Glutamatergic neuron (in vitro differentiated cells): ENCODE measurements at regions not wholly inside any gene's neighbourhood (a gene's known extent, or its start where the extent isn't known, plus 50 kb on each side); places are given as distances from the start of the nearest gene placed in this dataset.

Source experiments
- DNase-seq: peaks from one replicate; pipeline ENCODE4 v3.0.0; 2022
- H3K27ac Mint-ChIP-seq: one replicate; pipeline ENCODE4 v1.8.0; 2020; ENCODE audit warnings: mild to moderate bottlenecking, mixed read lengths, inconsistent platforms; ENCODE audit not compliant: unreplicated experiment
- H3K27me3 Mint-ChIP-seq: one replicate; pipeline ENCODE4 v1.8.0; 2020; ENCODE audit warnings: mild to moderate bottlenecking, moderate library complexity, mixed read lengths, inconsistent platforms; ENCODE audit not compliant: unreplicated experiment
- H3K36me3 Mint-ChIP-seq: one replicate; pipeline ENCODE4 v1.8.0; 2020; ENCODE audit warnings: mild to moderate bottlenecking, mixed read lengths, inconsistent platforms; ENCODE audit not compliant: unreplicated experiment
- H3K4me1 Mint-ChIP-seq: one replicate; pipeline ENCODE4 v1.8.0; 2020; ENCODE audit warnings: mild to moderate bottlenecking, low read depth, mixed read lengths, inconsistent platforms; ENCODE audit not compliant: unreplicated experiment
- H3K4me3 Mint-ChIP-seq: one replicate; pipeline ENCODE4 v1.8.0; 2020; ENCODE audit warnings: mild to moderate bottlenecking, mixed read lengths, inconsistent platforms; ENCODE audit not compliant: unreplicated experiment
- H3K9me3 Mint-ChIP-seq: one replicate; pipeline ENCODE4 v1.8.0; 2020; ENCODE audit warnings: mild to moderate bottlenecking, moderate library complexity, mixed read lengths, inconsistent platforms; ENCODE audit not compliant: unreplicated experiment
- CTCF ChIP-seq: fragments of 200-600 bp; sonication (generic); IDR thresholded peaks from one replicate; pipeline ENCODE4 v1.5.0; 2021; ENCODE audit not compliant: partially characterized antibody, unreplicated experiment

- Mint-ChIP-seq H3K27me3 (peaks cover 1% of the 10 kb centered on the region), H3K27ac (no peak overlapping the region), H3K9me3 (peaks cover 2% of the 10 kb centered on the region), H3K4me3 (no peak overlapping the region), H3K36me3 (no peaks in the 10 kb centered on the region), H3K4me1 (peaks cover 19% of the 10 kb centered on the region)
- TF ChIP-seq CTCF, result no peak
- no peak for DNase-seq
These were observed 277.9 kb downstream of the TSHZ3 start for GRCh38 chr19:31071136-31071855.

- no peak for TF ChIP-seq CTCF
- DNase-seq, result no peak
- H3K36me3 Mint-ChIP-seq, result no peaks in the 10 kb centered on the region
- H3K27me3 Mint-ChIP-seq, result peaks cover 1% of the 10 kb centered on the region
- H3K4me1 Mint-ChIP-seq, result peaks cover 19% of the 10 kb centered on the region
- H3K27ac Mint-ChIP-seq, result no peak overlapping the region
- peaks cover 2% of the 10 kb centered on the region for H3K9me3 Mint-ChIP-seq
- H3K4me3 Mint-ChIP-seq, result peak overlapping the region; percentile 26
These were observed 278.8 kb downstream of the TSHZ3 start for GRCh38 chr19:31070146-31071065.

GRCh38 chr19:31068268-31068667 lies 281.0 kb downstream of the TSHZ3 start:
- Mint-ChIP-seq H3K4me1 (peaks cover 11% of the 10 kb centered on the region), H3K27me3 (peaks cover 1% of the 10 kb centered on the region), H3K36me3 (no peaks in the 10 kb centered on the region), H3K4me3 (no peak overlapping the region), H3K9me3 (peaks cover 2% of the 10 kb centered on the region), H3K27ac (no peak overlapping the region)
- no peak for DNase-seq
- no peak for TF ChIP-seq CTCF

- TF ChIP-seq CTCF, result no peak
- no peaks in the 10 kb centered on the region for H3K36me3 Mint-ChIP-seq
- H3K9me3 Mint-ChIP-seq, result peaks cover 6% of the 10 kb centered on the region
- no peak overlapping the region for H3K27ac Mint-ChIP-seq
- H3K27me3 Mint-ChIP-seq, result peaks cover 1% of the 10 kb centered on the region
- no peak for DNase-seq
- no peak overlapping the region for H3K4me3 Mint-ChIP-seq
- peaks cover 11% of the 10 kb centered on the region for H3K4me1 Mint-ChIP-seq
These were observed 282.9 kb downstream of the TSHZ3 start for GRCh38 chr19:31066385-31066784.

- no peak overlapping the region for H3K4me3 Mint-ChIP-seq
- no peaks in the 10 kb centered on the region for H3K4me1 Mint-ChIP-seq
- peaks cover 11% of the 10 kb centered on the region for H3K36me3 Mint-ChIP-seq
- DNase-seq, result no peak
- H3K27ac Mint-ChIP-seq, result no peak overlapping the region
- H3K27me3 Mint-ChIP-seq, result peaks cover 1% of the 10 kb centered on the region
- peaks cover 4% of the 10 kb centered on the region for H3K9me3 Mint-ChIP-seq
- TF ChIP-seq CTCF, result no peak
These were observed 284.7 kb downstream of the TSHZ3 start for GRCh38 chr19:31064491-31064890.
